ENCODE measurements at regions not wholly inside any gene's neighbourhood (a gene's known extent, or its start where the extent isn't known, plus 50 kb on each side); places are given as distances from the start of the nearest gene placed in this dataset.
"Not testable (repeated sequence)": the region's sequence is repeated elsewhere in the genome, so short reads cannot be mapped to it uniquely, and the experiment has no call there.

- DNase-seq (ENCODE audit: low read depth in 2 of 2), result no peak
Observed at GRCh38 chr4:17065821-17066220, 167.4 kb upstream of the LDB2 start.

DNA sequence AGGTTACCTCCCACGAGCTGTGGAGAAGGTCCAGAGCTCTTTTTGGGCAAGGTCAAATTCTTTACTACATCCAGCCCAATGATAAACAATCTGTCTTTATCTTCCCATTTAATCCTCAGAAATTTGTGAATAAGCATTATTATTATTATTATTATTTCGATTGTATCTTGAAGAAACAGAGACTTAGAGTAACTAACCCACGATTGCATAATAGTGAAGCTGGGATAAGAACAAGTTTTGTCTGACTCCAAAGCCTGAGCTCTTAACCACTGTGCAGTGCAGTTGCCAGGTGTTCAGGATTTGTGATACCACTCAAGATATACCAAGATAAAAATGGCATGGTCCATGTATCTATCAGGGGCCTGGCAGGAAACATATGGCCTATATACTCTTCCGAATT is 166.5 kb upstream of the LDB2 start:
- DNase-seq (ENCODE audit: low read depth in 2 of 2), result no peak

DNA sequence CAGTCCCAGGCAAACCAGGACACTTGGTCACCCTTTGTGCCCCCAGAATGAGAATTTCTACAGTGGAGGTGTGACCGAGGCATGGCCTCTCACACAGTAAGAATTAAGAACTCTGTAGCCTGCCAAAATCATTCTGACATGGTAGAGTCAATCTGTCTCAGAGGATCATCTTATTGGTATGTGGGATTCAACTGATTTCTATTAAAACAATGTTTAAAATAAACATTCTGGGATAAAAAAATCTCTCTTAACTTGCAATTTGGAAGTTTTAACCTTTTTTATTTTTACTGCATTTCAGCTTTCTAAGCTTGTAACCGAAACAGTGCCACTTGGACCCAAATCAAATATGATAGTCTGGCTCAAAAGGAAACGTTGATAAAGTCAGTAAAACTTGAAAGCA is 165.4 kb upstream of the LDB2 start:
- DNase-seq (ENCODE audit: low read depth in 2 of 2), result no peak

DNA sequence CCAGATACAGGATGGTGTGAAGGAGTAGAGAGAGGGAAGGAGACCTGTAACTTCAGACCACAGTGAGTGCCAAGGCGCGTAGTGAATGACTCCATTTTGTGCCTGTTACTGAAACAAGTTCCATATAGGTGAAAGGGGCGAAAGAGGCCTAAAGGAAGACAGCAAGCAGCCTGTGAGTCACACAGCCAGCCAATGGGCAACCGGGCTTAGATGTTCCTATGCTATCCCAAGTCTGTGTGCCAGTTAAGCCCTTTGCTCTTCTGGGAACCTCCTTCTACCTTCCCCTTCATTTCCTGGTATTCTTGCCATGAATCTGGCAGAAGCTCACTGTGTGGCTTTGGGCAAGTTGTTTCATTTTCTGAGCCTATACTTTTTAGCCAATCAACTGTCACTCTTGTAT is 161.8 kb upstream of the LDB2 start:
- DNase-seq (ENCODE audit: low read depth in 2 of 2), result no peak

- DNase-seq (ENCODE audit: low read depth in 2 of 2), result no peak
Observed at GRCh38 chr4:17058916-17059741, 160.7 kb upstream of the LDB2 start.

DNA sequence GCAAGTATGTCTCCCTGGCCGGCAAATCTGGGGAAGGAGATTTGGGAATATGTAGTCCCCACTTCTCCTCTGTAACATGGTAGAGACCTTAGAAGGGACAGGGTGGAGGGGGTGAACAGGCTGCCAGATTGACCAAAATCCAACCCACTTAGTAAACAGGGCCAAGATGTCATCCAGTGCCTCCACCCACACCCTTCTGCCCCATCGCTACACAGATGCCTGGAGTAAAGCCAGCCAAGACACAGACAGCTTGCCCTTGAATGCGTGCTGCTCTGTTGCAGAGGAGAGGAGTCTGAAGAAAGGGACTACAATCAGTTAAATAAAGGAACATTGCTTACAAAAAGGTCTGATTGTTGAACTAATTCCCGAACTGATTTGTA is 160.1 kb upstream of the LDB2 start:
- DNase-seq (ENCODE audit: low read depth in 2 of 2), result no peak

DNA sequence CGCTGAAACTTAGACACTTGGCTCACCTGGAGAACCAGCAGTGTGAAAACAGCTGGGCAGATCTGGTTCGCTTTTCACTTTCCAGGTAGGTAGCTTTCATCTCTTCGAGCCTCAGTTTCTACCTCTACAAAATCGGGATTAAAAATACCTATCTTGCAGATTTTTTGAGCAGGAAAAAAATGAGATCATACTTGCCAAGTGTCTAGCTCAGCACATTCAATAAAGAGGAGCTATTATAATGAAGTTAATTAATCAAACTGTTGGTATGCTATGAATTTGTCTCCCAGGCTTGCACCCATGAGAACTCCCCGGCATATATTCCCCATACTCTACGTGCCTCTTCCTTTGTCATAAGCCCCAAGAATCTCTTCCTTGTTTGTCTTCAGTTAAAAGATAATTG is 158.6 kb upstream of the LDB2 start:
- DNase-seq (ENCODE audit: low read depth in 2 of 2), result no peak

- no peak for DNase-seq (ENCODE audit: low read depth in 2 of 2)
Observed at GRCh38 chr4:17055788-17056187, 157.3 kb upstream of the LDB2 start.

DNA sequence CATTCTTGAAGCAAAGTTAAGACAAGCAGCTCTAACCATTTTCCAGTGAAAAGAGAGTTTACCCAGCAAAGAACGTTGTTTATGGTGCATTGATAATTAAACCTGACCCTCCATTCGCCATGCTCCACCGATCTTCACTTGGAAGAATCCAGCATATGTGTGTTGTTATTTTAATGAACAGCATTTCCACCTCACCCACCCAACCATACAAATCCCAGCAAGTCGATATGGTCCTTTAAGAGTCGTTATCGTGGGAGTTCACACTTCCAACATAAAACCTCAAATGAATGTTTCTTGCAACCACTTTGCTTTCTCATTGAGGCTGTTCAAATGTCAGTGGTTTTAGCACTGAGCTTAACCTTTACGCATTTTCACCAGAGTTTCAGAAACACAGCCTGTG is 147.4 kb upstream of the LDB2 start:
- no peak for DNase-seq (ENCODE audit: low read depth in 2 of 2)

DNA sequence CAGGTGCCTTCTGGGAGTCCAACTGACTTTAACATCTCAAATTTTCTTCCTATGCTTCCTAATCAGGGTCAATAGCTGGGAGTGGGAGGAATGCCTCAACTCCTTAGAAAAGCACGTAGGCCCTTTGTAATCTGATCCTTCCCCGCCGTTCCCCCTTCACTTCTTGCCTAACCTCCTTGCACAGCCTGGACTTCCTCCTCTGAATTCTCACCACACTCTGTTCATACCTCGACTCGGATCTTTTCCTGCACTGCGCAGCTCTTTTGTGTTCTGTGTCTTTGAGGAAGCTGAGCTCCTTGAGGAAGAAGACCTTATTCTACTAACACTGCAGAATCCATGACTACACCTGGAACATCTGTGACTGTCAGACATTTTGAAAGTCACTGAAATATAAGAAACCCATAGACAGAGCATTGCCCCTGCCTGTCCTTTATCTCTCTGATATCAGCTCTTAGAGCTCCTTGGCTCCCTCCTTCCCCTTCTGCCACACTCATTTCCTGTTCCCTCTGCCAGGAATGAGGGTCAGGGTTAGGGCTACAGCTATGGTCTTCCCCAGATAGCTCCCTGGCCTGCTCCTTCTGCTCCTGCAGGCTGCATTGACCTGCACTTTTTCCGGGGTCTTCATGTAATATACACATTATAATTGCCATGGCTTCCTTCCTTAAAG is 140.2 kb upstream of the LDB2 start:
- no peak for DNase-seq (ENCODE audit: low read depth in 2 of 2)

GRCh38 chr4:17033768-17034181 is 135.3 kb upstream of the LDB2 start:
- no peak for DNase-seq (ENCODE audit: low read depth in 2 of 2)

GRCh38 chr4:17033025-17033767 is 134.8 kb upstream of the LDB2 start:
- DNase-seq (ENCODE audit: low read depth in 2 of 2), result no peak

- DNase-seq (ENCODE audit: low read depth in 2 of 2), result no peak
Observed at GRCh38 chr4:17030543-17030942, 132.1 kb upstream of the LDB2 start.

DNA sequence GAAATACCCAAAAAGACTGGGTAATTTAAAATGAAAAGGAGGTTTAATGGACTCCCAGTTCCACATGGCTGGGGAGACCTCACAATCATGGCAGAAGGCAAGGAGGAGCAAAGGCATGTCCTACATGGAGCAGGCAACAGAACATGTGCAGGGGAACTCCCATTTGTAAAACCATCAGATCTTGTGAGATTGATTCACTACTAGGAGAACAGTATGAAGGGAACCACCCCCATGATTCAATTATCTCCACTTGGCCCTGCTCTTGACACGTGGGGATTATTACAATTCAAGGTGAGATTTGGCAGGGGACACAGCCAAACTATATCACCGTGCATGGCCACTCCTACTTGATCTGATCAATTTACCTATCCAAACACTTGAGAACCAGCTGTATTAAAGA is 131.5 kb upstream of the LDB2 start:
- no peak for DNase-seq (ENCODE audit: low read depth in 2 of 2)

DNA sequence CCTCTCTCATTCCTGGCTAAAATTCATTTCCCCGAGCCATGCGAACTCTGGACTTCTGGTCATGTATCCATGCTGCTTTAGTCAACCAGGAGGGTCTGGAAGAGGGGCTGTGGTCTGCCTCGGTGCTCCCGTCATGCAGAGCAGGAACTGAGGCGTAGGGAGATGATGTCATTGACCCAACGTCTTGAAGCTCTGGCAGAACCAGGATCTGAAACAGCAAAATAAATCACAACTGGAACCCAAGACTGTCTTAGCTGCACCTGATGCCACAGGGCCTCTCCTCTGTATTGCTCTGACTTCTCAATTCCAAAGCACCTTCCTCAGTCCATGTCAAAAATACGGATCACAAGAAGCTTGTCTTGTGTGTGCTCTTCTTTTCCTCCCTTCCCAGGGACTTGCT is 131.0 kb upstream of the LDB2 start:
- no peak for DNase-seq (ENCODE audit: low read depth in 2 of 2)

DNA sequence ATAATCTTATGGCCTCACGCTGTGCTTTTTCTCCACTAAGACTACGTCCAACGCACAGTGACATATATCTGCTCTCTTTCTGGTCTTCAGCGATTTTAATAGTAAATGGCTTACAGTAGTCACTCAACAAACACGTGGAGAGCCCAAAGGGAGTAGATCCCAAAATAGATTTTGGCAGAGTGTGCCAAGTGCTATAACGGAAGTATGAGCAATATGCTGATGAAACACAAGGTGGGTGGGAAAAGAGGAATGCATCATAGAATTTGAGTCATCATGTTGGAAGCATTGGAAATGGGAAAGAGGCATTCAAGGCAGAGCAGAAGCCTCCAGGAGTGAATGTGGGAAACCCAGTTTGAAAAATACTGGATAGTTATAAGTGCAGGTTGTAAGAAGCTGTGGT is 129.1 kb upstream of the LDB2 start:
- no peak for DNase-seq (ENCODE audit: low read depth in 2 of 2)

DNA sequence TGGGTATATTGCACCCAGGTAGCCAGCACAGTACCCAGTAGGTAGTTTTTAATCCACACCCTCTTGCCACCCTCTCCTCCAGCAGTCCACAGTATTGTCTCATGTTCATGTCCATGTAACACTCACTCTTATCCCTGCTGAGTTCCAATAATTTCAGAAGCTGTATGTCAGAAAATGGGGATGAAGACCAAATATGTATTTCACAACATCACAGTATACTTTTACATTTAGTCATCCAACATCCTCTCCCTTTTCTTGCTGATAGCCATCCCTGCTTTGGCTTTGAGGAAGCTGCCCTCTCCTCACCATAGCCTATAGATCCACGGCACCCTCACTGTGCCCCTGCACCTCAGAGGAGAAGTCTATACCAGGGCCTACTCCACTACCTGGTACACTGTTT is 126.0 kb upstream of the LDB2 start:
- DNase-seq (ENCODE audit: low read depth in 2 of 2), result no peak

GRCh38 chr4:17020901-17021300 is 122.5 kb upstream of the LDB2 start:
- no peak for DNase-seq (ENCODE audit: low read depth in 2 of 2)

DNA sequence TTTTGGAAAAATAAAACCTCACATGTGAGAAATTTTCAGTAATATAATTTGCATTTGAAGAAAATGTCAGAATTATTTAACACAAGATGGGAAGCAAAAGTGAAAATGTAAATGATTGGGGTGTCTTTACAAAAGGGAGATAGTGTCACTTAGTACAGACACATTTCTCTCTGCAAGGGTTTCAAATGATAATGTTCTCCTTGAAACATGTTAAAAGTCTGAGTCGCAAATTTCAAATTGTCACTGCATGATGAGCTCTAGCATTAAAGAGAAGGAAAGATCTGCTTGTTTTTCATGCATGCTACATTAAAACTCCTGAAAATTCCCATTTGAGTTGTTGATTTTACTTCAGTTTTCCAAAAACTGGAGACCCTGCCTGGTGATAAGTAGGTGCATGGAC is 122.0 kb upstream of the LDB2 start:
- DNase-seq (ENCODE audit: low read depth in 2 of 2), result no peak

DNA sequence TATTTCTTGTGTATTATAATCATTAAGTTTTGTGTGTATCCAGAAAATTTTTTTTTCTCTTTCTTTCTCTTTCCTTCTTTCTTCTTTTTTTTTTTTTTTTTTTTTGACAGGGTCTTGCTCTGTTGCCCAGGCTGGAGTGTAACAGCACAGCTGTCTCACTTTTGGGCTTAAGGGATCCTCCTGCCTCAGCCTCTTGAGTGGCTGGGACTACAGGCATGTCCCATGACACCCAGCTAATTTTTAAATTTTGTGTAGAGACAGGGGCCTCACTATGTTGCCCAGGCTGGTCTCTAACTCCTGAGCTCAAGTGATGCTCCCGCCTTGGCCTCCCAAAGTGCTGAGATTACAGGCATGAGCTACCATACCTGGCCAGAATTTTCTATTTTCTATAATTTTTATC is 120.2 kb upstream of the LDB2 start:
- not testable (repeated sequence) for DNase-seq (ENCODE audit: low read depth in 2 of 2)

- DNase-seq (ENCODE audit: low read depth in 2 of 2), result no peak
Observed at GRCh38 chr4:17018013-17018412, 119.6 kb upstream of the LDB2 start.

- no peak for DNase-seq (ENCODE audit: low read depth in 2 of 2)
Observed at GRCh38 chr4:17013382-17014006, 115.0 kb upstream of the LDB2 start.

Measured in stimulated activated CD8-positive, alpha-beta memory T cell treated with anti-CD3 and anti-CD28 coated beads, Interleukin-2, amount 100 ng/mL, for 48 hours (primary cell).